NCI-H82 (cell line): ENCODE measurements at regions not wholly inside any gene's neighbourhood (a gene's known extent, or its start where the extent isn't known, plus 50 kb on each side); places are given as distances from the start of the nearest gene placed in this dataset.

Experiments used
- DNase-seq: peaks from one replicate; lab custom pipeline; 2025; lab: John Stamatoyannopoulos, UW

GRCh38 chr7:41795276-41795833 is 92.5 kb upstream of the INHBA start:
- no peak for DNase-seq

- no peak for DNase-seq
These were observed 90.7 kb upstream of the INHBA start for GRCh38 chr7:41793556-41793955.

- DNase-seq = no peak
These were observed 89.2 kb upstream of the INHBA start for GRCh38 chr7:41792120-41792519.

DNA sequence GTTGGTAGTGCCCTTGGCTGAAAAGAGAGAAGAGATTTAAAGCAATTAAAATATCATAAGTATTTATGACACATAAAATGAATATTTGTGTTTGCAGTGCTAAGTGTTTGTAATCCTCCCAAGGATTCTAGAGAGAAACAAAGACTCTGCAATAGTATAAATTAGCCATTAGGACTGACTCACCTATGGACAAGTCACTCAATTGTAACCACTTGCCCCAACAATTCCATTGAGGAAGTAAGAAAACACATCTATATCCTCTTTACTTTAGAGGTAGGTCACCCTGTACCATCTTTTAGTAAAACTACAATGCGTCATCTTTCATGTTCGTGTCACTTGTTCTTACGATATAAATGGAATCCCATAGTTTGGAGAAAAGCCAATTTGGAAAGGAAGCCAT is 85.7 kb upstream of the INHBA start:
- no peak for DNase-seq

DNA sequence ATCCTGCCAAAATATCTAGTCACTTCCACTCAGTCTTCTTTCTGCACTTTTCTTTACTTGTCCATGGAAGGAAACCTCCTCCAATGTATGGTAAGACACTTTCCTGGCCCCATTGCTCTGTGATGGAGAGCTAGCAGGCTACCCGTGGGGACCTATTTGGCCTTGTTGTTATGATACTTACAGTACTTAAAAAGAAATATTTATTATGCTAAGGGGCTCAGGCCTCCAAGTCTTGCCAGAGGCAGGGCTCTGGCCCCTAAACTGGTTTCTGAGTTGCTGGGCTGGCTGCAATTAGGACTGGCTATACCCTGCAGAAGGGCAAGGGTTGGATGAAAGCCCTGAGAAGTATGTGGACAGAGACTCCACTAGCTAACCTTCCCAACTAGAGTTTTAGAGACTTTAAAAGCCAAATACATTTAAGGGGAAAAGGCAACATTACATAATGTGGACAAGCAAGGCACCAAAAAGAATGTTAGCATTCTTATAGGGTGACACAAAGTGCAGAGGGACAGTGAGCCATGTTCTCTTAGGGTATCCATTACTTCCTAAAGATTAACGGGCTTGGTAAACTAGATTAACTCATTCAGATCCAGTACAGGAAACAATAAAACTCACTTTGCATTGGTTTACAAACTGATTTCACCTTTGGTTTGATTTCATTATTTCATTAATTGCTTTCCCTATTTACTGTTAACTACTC is 84.9 kb upstream of the INHBA start:
- no peak for DNase-seq

DNA sequence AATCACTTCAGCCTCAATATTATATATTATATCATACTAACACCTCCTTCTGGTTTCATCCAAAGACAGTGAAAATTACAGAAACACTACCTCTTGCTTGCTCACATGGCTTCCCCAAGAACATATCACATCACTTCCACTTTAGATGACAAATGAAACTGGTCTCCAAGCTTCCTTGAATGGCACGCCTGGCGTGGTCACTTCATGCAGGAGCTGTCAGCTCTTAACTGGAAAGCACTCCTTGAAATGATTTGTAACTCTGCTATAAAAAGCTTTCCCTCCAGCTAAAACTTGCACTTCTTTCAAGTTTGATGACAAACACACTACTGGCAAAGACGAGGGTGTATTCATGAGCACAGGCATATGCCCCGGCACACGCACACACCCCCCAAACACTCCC is 84.1 kb upstream of the INHBA start:
- no peak for DNase-seq

GRCh38 chr7:41786404-41786803 is 83.5 kb upstream of the INHBA start:
- no peak for DNase-seq

GRCh38 chr7:41785840-41786239 is 83.0 kb upstream of the INHBA start:
- DNase-seq = no peak

GRCh38 chr7:41785265-41785664 is 82.4 kb upstream of the INHBA start:
- no peak for DNase-seq

GRCh38 chr7:41779918-41780317 is 77.0 kb upstream of the INHBA start:
- no peak for DNase-seq

GRCh38 chr7:41777894-41778596 is 75.2 kb upstream of the INHBA start:
- no peak for DNase-seq

- DNase-seq = no peak
These were observed 72.1 kb upstream of the INHBA start for GRCh38 chr7:41774966-41775365.

GRCh38 chr7:41773756-41774155 is 70.9 kb upstream of the INHBA start:
- no peak for DNase-seq

DNA sequence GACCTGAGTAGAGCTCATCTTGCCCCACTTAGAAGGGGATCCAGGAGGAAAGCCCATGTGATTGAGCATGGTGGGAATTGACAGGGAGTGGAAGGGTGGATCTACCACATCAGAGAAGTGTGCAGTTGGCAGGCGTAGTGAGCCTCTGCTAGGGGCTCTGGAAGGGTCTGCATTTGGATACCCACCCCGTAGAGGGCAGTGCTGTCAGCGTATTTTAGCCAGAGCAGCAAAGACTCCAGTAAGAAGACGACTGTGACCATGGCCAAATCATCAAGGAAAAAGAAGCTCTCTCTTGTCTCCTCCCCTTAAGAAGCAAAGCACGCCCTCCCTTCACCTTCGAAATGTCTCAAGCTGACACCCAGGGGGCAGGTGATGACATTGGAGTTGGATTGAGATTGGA is 68.8 kb upstream of the INHBA start:
- no peak for DNase-seq

DNA sequence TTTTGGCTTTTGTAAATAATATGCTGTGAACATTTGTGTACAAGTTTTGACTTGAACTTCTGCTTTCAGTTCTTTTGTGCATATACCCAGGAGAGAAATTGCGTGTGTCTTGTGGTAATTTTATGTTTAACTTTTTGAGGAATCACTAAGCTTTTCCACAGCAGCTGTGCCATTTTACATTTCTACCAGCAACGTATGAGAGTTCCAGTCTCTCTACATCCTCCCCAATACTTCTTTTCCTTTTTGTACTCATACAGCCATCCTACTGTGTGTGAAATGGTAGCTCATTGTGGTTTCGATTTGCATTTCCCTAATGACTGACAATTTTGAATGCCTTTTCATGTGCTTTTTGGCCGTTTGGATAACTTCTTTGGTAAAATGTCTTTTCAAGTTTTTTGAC is 66.3 kb upstream of the INHBA start:
- DNase-seq = no peak

GRCh38 chr7:41763626-41764025 is 60.7 kb upstream of the INHBA start:
- DNase-seq = no peak

GRCh38 chr7:41762641-41763040 is 59.8 kb upstream of the INHBA start:
- DNase-seq = no peak

DNA sequence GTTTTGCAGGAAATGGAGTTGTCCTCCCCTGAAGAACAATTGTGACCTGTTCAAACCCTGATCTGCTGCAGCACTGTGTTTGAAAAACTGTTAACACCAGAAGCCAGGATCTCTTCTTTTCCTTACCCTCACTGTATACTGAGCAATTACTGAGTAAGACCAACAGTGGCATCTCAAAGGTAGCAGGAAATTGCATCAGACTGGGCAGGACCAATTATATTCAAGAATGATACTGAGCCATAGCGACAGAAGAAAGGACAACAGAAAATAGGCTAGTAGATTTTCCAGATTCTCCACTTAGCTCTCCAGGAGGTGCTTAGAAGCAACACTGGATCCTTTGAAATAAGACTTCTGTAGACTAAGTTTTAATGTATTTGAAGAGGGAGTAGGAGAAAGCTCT is 57.4 kb upstream of the INHBA start:
- no peak for DNase-seq

- DNase-seq = no peak
These were observed 55.4 kb upstream of the INHBA start for GRCh38 chr7:41758321-41758720.

DNA sequence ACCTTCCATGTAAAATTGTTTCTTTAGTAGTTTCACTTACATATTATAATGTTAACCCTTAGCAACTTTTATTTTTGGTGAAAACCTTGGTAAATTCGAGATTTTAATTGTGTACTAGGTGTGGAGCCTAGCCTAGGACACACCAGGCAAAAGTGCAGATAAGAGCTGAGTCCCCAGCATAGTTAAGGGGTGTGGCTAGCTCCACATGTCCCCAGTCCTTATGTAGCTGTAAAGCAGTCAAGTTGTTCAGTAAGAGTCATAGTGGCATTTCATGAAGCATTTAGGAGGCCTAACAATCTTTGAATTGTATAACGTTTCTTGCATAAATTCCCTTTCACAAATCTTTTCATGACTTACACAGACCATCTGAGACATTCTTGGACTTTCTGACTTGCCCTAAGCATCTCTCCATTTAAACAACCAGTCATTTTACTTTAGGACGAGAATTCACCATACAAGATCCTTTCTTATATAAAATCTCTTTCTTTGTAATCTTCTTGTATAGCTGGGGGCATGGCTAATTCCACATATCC is 53.8 kb upstream of the INHBA start:
- DNase-seq = no peak

- DNase-seq = no peak
These were observed 52.2 kb upstream of the INHBA start for GRCh38 chr7:41755096-41755495.

- no peak for DNase-seq
These were observed 51.2 kb upstream of the INHBA start for GRCh38 chr7:41754046-41754445.
